GM23248 (cell line): ENCODE measurements at regions not wholly inside any gene's neighbourhood (a gene's known extent, or its start where the extent isn't known, plus 50 kb on each side); places are given as distances from the start of the nearest gene placed in this dataset.

Experiments used
- DNase-seq: peaks from one replicate; pipeline ENCODE4 v3.0.0-alpha.2; 2015
- H2AFZ ChIP-seq: fragments of 200-600 bp; sonication (generic); 2 replicates; pipeline ENCODE4 v1.6.1; 2016; ENCODE audit warnings: antibody characterized with exemption
- H3F3A ChIP-seq: fragments of 200-600 bp; sonication (generic); 2 replicates; pipeline ENCODE4 v1.6.1; 2016; ENCODE audit warnings: mild to moderate bottlenecking, antibody characterized with exemption, mixed run types; ENCODE audit not compliant: insufficient read depth
- H3K27ac ChIP-seq: fragments of 200-600 bp; sonication (generic); 2 replicates; pipeline ENCODE4 v1.5.1; 2016; ENCODE audit warnings: mild to moderate bottlenecking
- H3K27me3 ChIP-seq: fragments of 200-600 bp; sonication (generic); replicated peaks from 2 replicates; pipeline ENCODE4 v1.6.1; 2016; ENCODE audit warnings: mild to moderate bottlenecking; ENCODE audit not compliant: insufficient read depth
- H3K36me3 ChIP-seq: fragments of 200-600 bp; sonication (generic); 2 replicates; pipeline ENCODE4 v1.6.1; 2016; ENCODE audit warnings: low read depth, mild to moderate bottlenecking
- H3K4me1 ChIP-seq: fragments of 200-600 bp; sonication (generic); 2 replicates; pipeline ENCODE4 v1.6.1; 2016; ENCODE audit warnings: mild to moderate bottlenecking; ENCODE audit not compliant: insufficient read depth
- H3K4me2 ChIP-seq: fragments of 200-600 bp; sonication (generic); one replicate; pipeline ENCODE4 v1.6.1; 2016; ENCODE audit warnings: mild to moderate bottlenecking; ENCODE audit not compliant: unreplicated experiment
- H3K4me3 ChIP-seq: fragments of 200-600 bp; sonication (generic); 2 replicates; pipeline ENCODE4 v1.5.1; 2016; ENCODE audit warnings: mild to moderate bottlenecking
- H3K79me2 ChIP-seq: fragments of 200-600 bp; sonication (generic); 2 replicates; pipeline ENCODE4 v1.6.1; 2016; ENCODE audit warnings: mild to moderate bottlenecking; ENCODE audit not compliant: insufficient read depth
- H3K9ac ChIP-seq: fragments of 200-600 bp; sonication (generic); 2 replicates; pipeline ENCODE4 v1.6.1; 2016; ENCODE audit warnings: mild to moderate bottlenecking
- H3K9me2 ChIP-seq: fragments of 200-600 bp; sonication (generic); 2 replicates; pipeline ENCODE4 v1.6.1; 2016; ENCODE audit warnings: mixed run types, mild to moderate bottlenecking, moderate library complexity; ENCODE audit not compliant: insufficient read depth
- H3K9me3 ChIP-seq: fragments of 200-600 bp; sonication (generic); one replicate; pipeline ENCODE4 v1.6.1; 2017; ENCODE audit warnings: low read depth
- H4K20me1 ChIP-seq: fragments of 200-600 bp; sonication (generic); 2 replicates; pipeline ENCODE4 v1.6.0; 2016; ENCODE audit not compliant: insufficient read depth
- EZH2 ChIP-seq: fragments of 200-600 bp; sonication (generic); IDR thresholded peaks from 2 replicates; pipeline ENCODE4 v1.6.1; 2018; ENCODE audit warnings: antibody characterized with exemption, mild to moderate bottlenecking; ENCODE audit not compliant: insufficient read depth, poor library complexity, severe bottlenecking
- EZH2phosphoT487 ChIP-seq: fragments of 200-600 bp; sonication (generic); IDR thresholded peaks from 2 replicates; pipeline ENCODE4 v1.6.1; 2018; ENCODE audit warnings: antibody characterized with exemption, moderate library complexity, mild to moderate bottlenecking, low read depth; ENCODE audit not compliant: insufficient read depth
- WGBS, 2 experiments: methylation state at CpG; one replicate each; pipeline ENCODE4 v1.1.6; 2015 to 2017; ENCODE audit warnings: low lambda C conversion rate in 2 of 2, low coverage in 1 of 2; ENCODE audit errors: missing lambda C conversion rate in 2 of 2; 5-methylcytosine and 5-hydroxymethylcytosine counted together
- in situ Hi-C: fragments of 300-500 bp; cut with MboI; formaldehyde crosslinking; loops from 2 replicates; pipeline ENCODE4 v1.15.0; 2020

DNA sequence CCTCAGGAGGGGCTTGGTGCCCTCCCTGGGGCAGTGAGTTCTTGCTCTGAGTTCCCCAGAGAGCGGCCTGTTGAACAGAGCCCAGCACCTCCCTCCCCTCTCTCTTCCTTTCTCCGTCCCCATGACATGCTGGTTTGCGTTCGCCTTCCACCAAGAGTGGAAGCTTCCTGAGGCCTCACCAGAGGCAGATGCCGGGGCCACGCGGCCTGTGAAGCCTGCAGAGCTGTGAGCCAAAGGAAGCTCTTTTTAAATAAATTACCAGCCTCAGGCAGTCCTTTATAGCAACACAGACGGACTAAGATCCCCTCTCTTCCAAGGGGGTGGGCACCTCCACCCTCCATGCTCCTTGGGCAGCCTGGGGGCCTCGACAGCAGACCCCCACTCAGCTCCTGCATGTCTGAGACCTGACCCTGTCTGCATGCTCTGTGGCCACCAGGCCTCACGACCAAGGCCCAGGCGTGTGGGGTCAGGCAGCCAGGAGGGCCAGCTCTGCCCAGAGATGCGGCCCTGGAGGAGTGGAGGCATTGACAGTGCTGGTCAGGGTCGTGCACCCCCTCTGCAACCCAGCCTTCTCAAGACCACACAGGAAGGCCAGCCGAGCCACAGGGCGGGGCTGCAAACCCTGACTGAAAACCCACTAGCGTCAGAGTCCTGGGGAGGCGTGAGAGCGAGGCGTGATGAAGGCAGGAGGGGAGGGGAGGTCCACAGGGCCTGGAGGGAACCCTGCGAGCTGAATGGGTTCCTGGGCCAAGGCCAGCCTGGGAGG is 54.6 kb upstream of the ADGRA1 start:
- no peaks in the 10 kb centered on the region for H3F3A ChIP-seq
- DNase-seq: no peak
- in situ Hi-C loops: no loop called here
- H2AFZ ChIP-seq: no peak overlapping the region
- no peak overlapping the region for H3K9ac ChIP-seq
- H3K79me2 ChIP-seq: no peaks in the 10 kb centered on the region
- H3K9me3 ChIP-seq: no peaks in the 10 kb centered on the region
- H4K20me1 ChIP-seq: no peaks in the 10 kb centered on the region
- H3K4me1 ChIP-seq: no peaks in the 10 kb centered on the region
- no peak overlapping the region for H3K4me2 ChIP-seq
- 62 to 67% methylated on average over 20 of the region's 20 CpGs for WGBS, 2 experiments
- no peak overlapping the region for H3K4me3 ChIP-seq
- no peak overlapping the region for H3K27ac ChIP-seq
- peaks cover 34% of the 10 kb centered on the region for H3K27me3 ChIP-seq
- H3K9me2 ChIP-seq: no peaks in the 10 kb centered on the region
- TF ChIP-seq EZH2: no peak
- TF ChIP-seq EZH2phosphoT487: no peak
- H3K36me3 ChIP-seq: no peaks in the 10 kb centered on the region

DNA sequence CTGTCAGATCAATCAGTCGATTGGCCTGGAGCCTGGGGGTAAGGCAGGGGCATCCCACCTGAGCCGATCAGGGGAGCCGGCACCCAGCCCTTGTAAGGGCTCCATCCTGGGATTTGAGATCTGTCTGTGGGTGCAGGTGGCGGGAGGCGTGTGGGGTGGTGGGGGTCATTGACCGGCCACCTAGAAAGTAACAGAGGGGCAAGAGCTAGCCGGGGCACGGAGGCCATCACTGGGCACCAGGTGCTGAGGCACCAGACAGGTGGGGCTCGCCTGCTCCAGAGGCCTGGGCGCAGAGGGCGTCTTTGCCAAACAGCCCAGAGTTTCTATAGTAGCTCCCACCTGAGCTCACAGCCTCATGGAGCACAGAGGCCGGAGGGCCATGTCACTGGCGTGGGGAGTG is 55.5 kb upstream of the ADGRA1 start:
- Histone ChIP-seq H3K4me1 (no peaks in the 10 kb centered on the region), H3K4me2 (no peak overlapping the region), H3K27ac (no peak overlapping the region), H3K9ac (no peak overlapping the region), H3K9me3 (no peaks in the 10 kb centered on the region), H3K27me3 (peaks cover 33% of the 10 kb centered on the region), H3K79me2 (no peaks in the 10 kb centered on the region), H3K36me3 (no peaks in the 10 kb centered on the region), H4K20me1 (no peaks in the 10 kb centered on the region), H3F3A (no peaks in the 10 kb centered on the region), H2AFZ (no peak overlapping the region), H3K4me3 (no peak overlapping the region), H3K9me2 (no peaks in the 10 kb centered on the region)
- TF ChIP-seq EZH2: no peak
- TF ChIP-seq EZH2phosphoT487: no peak
- DNase-seq: no peak
- 64 to 70% methylated on average over 10 to 13 of the region's 13 CpGs for WGBS, 2 experiments
- in situ Hi-C loops: no loop called here

DNA sequence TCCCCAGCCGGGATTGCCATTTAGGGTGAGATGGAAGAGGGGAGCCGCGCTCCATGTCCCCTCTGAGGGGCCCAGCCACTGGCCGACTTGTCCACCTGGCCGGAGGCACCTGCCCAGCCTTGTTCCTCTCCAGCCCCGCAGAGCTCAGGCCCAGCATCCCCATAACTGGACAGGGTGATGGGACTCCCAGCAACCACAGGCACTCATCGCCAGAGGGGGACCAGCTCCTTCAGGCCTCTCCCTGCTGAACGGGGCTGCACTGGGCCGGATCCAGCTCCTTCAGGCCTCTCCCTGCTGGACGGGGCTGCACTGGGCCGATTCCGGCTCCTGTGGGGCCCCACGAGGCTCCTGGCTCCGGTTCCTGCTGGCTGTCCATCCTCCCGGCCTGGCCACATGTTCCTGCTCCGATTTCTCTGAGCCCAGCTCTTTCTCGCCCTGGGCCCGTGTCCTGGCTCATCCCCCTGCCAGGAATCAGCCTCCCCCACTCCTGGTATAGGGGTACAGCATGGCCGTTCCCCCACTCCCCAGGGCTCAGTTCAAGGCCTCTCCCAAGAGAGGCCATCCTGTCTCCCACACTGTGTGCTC is 56.1 kb upstream of the ADGRA1 start:
- no peaks in the 10 kb centered on the region for H3K36me3 ChIP-seq
- no peaks in the 10 kb centered on the region for H3F3A ChIP-seq
- no peaks in the 10 kb centered on the region for H4K20me1 ChIP-seq
- H3K4me1 ChIP-seq: no peaks in the 10 kb centered on the region
- no peaks in the 10 kb centered on the region for H3K79me2 ChIP-seq
- no peak for DNase-seq
- H3K27me3 ChIP-seq: peaks cover 39% of the 10 kb centered on the region
- in situ Hi-C loops: no loop called here
- WGBS, 2 experiments: 49 to 51% methylated on average over 19 of the region's 19 CpGs
- no peak overlapping the region for H3K4me3 ChIP-seq
- no peaks in the 10 kb centered on the region for H3K9me3 ChIP-seq
- H3K9ac ChIP-seq: no peak overlapping the region
- no peak for TF ChIP-seq EZH2phosphoT487
- TF ChIP-seq EZH2: no peak
- no peak overlapping the region for H3K27ac ChIP-seq
- H3K4me2 ChIP-seq: no peak overlapping the region
- H2AFZ ChIP-seq: no peak overlapping the region
- H3K9me2 ChIP-seq: no peaks in the 10 kb centered on the region

DNA sequence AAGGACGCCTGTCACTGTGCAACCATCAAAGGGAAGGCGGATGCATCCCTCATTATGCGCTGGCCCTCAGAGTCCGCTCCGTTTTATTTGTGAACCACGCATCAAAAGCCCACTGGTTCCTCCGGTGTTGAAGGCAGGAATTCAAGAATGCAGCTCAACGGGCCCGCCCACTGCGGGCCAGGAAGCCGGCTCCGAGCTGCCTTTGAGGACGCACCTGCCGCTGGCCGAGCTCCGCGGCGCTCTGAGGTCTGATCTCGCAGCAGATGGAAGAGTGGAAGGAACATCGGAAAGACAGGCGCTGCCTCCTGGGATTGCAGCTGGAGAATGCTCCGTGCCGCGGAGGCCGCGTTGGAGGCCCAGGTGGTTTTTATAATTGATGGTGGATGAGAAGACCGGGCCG is 56.9 kb upstream of the ADGRA1 start:
- no peaks in the 10 kb centered on the region for H3K9me2 ChIP-seq
- DNase-seq: no peak
- H3K36me3 ChIP-seq: no peaks in the 10 kb centered on the region
- H2AFZ ChIP-seq: no peak overlapping the region
- no peak overlapping the region for H3K9ac ChIP-seq
- WGBS, 2 experiments: 12% methylated on average over 28 of the region's 28 CpGs
- TF ChIP-seq EZH2: no peak
- no peak for TF ChIP-seq EZH2phosphoT487
- no peak overlapping the region for H3K4me2 ChIP-seq
- no peaks in the 10 kb centered on the region for H3K79me2 ChIP-seq
- in situ Hi-C loops: no loop called here
- H3K4me3 ChIP-seq: no peak overlapping the region
- no peaks in the 10 kb centered on the region for H3K9me3 ChIP-seq
- H3K27me3 ChIP-seq: peaks cover 41% of the 10 kb centered on the region
- no peaks in the 10 kb centered on the region for H3F3A ChIP-seq
- H4K20me1 ChIP-seq: no peaks in the 10 kb centered on the region
- no peaks in the 10 kb centered on the region for H3K4me1 ChIP-seq
- no peak overlapping the region for H3K27ac ChIP-seq
